ENCODE measurements at regions not wholly inside any gene's neighbourhood (a gene's known extent, or its start where the extent isn't known, plus 50 kb on each side); places are given as distances from the start of the nearest gene placed in this dataset.

DNA sequence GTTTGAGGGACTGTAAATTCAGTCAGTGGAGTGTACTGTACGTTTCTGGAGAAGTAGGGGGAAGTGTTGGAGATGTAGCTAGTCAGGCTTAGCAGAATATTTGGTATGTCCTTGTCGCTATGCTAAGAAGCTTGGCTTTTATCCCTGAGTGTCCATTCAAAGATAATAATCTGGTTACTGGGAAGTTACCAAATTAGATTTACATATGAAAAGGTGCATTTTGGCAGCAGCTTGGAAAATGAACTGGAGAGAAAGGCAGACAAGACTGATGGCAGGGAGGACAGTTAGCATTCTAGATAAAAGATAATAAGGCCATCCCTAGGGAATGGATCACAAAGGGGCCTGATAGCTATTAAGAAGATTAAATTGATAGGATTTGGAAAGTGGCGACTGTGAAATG is 58.7 kb downstream of the P2RY1 start:
- no peaks in the 10 kb centered on the region for H3K9me3 ChIP-seq
- H3K4me1 ChIP-seq (ENCODE audit: control insufficient read depth in 1 of 2, insufficient read depth in 2 of 2, low read depth in 1 of 2, low read length in 1 of 2): no peaks in the 10 kb centered on the region
- H3K4me3 ChIP-seq (ENCODE audit: low read depth in 2 of 2, low read length in 1 of 2): no peak overlapping the region
- H3K9ac ChIP-seq: no peak overlapping the region
- no peak overlapping the region for H3K27ac ChIP-seq (ENCODE audit: low read depth in 2 of 2, low read length in 1 of 2)
- TF ChIP-seq TCF12 (IDR thresholded peaks at IDR 0.05): no peak
- no peak for TF ChIP-seq RXRA (IDR thresholded peaks at IDR 0.05; ENCODE audit: borderline replicate concordance, low read depth)
- TF ChIP-seq, protein P1, sequence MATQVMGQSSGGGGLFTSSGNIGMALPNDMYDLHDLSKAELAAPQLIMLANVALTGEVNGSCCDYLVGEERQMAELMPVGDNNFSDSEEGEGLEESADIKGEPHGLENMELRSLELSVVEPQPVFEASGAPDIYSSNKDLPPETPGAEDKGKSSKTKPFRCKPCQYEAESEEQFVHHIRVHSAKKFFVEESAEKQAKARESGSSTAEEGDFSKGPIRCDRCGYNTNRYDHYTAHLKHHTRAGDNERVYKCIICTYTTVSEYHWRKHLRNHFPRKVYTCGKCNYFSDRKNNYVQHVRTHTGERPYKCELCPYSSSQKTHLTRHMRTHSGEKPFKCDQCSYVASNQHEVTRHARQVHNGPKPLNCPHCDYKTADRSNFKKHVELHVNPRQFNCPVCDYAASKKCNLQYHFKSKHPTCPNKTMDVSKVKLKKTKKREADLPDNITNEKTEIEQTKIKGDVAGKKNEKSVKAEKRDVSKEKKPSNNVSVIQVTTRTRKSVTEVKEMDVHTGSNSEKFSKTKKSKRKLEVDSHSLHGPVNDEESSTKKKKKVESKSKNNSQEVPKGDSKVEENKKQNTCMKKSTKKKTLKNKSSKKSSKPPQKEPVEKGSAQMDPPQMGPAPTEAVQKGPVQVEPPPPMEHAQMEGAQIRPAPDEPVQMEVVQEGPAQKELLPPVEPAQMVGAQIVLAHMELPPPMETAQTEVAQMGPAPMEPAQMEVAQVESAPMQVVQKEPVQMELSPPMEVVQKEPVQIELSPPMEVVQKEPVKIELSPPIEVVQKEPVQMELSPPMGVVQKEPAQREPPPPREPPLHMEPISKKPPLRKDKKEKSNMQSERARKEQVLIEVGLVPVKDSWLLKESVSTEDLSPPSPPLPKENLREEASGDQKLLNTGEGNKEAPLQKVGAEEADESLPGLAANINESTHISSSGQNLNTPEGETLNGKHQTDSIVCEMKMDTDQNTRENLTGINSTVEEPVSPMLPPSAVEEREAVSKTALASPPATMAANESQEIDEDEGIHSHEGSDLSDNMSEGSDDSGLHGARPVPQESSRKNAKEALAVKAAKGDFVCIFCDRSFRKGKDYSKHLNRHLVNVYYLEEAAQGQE (IDR thresholded peaks at IDR 0.05; ENCODE audit: low read depth, low read length): no peak
- TF ChIP-seq FOXM1 (IDR thresholded peaks at IDR 0.05; ENCODE audit: low read depth): no peak
- TF ChIP-seq, protein P2, sequence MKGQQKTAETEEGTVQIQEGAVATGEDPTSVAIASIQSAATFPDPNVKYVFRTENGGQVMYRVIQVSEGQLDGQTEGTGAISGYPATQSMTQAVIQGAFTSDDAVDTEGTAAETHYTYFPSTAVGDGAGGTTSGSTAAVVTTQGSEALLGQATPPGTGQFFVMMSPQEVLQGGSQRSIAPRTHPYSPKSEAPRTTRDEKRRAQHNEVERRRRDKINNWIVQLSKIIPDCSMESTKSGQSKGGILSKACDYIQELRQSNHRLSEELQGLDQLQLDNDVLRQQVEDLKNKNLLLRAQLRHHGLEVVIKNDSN (IDR thresholded peaks at IDR 0.05; ENCODE audit: borderline replicate concordance, low read depth): no peak
- no peaks in the 10 kb centered on the region for H4K20me1 ChIP-seq (ENCODE audit: insufficient read depth)
- no peaks in the 10 kb centered on the region for H3F3A ChIP-seq (replicated peaks; ENCODE audit: insufficient read depth)
- no peaks in the 10 kb centered on the region for H3K79me2 ChIP-seq (ENCODE audit: insufficient read depth)
- WGBS (ENCODE audit: low lambda C conversion rate): 1% methylated on average over 3 of the region's 3 CpGs
- POLR2A ChIA-PET: no interaction called here
- CTCF ChIA-PET: no interaction called here
- no peak overlapping the region for H2AFZ ChIP-seq (ENCODE audit: low read depth)
- H3K9me2 ChIP-seq: no peaks in the 10 kb centered on the region
- H3K4me2 ChIP-seq: no peak overlapping the region
- no peak for DNase-seq
- no peaks in the 10 kb centered on the region; the same call in 1 of the 2 replicates for H3K27me3 ChIP-seq (ENCODE audit: insufficient read depth)
- H3K36me3 ChIP-seq (replicated peaks in 1 of 2; ENCODE audit: control insufficient read depth in 1 of 2, insufficient read depth in 2 of 2, low read length in 1 of 2): no peaks in the 10 kb centered on the region

DNA sequence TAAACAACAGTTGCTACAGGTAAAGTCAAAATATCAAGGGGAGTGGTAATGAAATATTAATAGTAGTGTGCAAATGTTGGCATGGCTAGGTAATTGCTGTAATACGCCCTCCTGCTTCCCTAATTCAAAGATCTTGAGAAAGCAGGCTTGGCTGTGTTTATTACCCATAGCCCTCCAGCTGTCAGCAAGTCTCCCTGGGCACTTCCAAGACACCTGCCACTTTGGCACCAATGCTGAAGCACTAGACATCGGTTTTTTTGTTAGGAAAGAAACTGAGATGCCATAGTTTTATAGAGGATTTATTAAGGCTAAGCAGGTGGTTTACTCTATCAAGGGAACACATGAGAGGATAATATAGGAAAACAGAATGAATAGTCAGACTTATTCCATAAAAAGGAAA is 64.4 kb downstream of the P2RY1 start:
- Histone ChIP-seq H3K4me2 (no peak overlapping the region), H3K36me3 (replicated peaks in 1 of 2; ENCODE audit: control insufficient read depth in 1 of 2, insufficient read depth in 2 of 2, low read length in 1 of 2) (no peaks in the 10 kb centered on the region), H3K4me1 (ENCODE audit: control insufficient read depth in 1 of 2, insufficient read depth in 2 of 2, low read depth in 1 of 2, low read length in 1 of 2) (no peaks in the 10 kb centered on the region), H3K79me2 (ENCODE audit: insufficient read depth) (no peaks in the 10 kb centered on the region), H3K9ac (no peak overlapping the region), H3K9me3 (no peaks in the 10 kb centered on the region), H3K9me2 (no peaks in the 10 kb centered on the region), H2AFZ (ENCODE audit: low read depth) (no peak overlapping the region), H3F3A (replicated peaks; ENCODE audit: insufficient read depth) (no peaks in the 10 kb centered on the region), H3K27me3 (ENCODE audit: insufficient read depth) (no peaks in the 10 kb centered on the region), H3K4me3 (ENCODE audit: low read depth in 2 of 2, low read length in 1 of 2) (no peak overlapping the region), H3K27ac (ENCODE audit: low read depth in 2 of 2, low read length in 1 of 2) (no peak overlapping the region), H4K20me1 (ENCODE audit: insufficient read depth) (no peaks in the 10 kb centered on the region)
- no peak for DNase-seq
- ChIA-PET CTCF (no interaction called here), POLR2A (no interaction called here)
- no peak for TF ChIP-seq TAF1 (IDR thresholded peaks at IDR 0.05; ENCODE audit: borderline replicate concordance, low read depth, low read length)
- no peak for TF ChIP-seq RFX5 (IDR thresholded peaks at IDR 0.05; ENCODE audit: low read length)
- no peak for TF ChIP-seq EP300 (IDR thresholded peaks at IDR 0.05; ENCODE audit: borderline replicate concordance in 1 of 2, low read depth in 1 of 2, low read length in 1 of 2)
- no peak for TF ChIP-seq FOXJ3 (CRISPR knock-in tag; IDR thresholded peaks at IDR 0.05)
- TF ChIP-seq YY1 (IDR thresholded peaks at IDR 0.05; ENCODE audit: low read depth): no peak
- TF ChIP-seq, protein P3, sequence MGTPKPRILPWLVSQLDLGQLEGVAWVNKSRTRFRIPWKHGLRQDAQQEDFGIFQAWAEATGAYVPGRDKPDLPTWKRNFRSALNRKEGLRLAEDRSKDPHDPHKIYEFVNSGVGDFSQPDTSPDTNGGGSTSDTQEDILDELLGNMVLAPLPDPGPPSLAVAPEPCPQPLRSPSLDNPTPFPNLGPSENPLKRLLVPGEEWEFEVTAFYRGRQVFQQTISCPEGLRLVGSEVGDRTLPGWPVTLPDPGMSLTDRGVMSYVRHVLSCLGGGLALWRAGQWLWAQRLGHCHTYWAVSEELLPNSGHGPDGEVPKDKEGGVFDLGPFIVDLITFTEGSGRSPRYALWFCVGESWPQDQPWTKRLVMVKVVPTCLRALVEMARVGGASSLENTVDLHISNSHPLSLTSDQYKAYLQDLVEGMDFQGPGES (IDR thresholded peaks at IDR 0.05; ENCODE audit: low read depth, low read length): no peak
- TF ChIP-seq, protein P4, sequence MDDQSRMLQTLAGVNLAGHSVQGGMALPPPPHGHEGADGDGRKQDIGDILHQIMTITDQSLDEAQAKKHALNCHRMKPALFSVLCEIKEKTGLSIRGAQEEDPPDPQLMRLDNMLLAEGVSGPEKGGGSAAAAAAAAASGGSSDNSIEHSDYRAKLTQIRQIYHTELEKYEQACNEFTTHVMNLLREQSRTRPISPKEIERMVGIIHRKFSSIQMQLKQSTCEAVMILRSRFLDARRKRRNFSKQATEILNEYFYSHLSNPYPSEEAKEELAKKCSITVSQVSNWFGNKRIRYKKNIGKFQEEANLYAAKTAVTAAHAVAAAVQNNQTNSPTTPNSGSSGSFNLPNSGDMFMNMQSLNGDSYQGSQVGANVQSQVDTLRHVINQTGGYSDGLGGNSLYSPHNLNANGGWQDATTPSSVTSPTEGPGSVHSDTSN (IDR thresholded peaks at IDR 0.05): no peak
- TF ChIP-seq, protein P5, sequence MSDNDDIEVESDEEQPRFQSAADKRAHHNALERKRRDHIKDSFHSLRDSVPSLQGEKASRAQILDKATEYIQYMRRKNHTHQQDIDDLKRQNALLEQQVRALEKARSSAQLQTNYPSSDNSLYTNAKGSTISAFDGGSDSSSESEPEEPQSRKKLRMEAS (IDR thresholded peaks at IDR 0.05; ENCODE audit: low read depth): no peak
- TF ChIP-seq NFIC (IDR thresholded peaks at IDR 0.05; ENCODE audit: borderline replicate concordance): no peak
- no peak for TF ChIP-seq EZH2phosphoT487 (IDR thresholded peaks at IDR 0.05; ENCODE audit: borderline replicate concordance, low read depth)
- TF ChIP-seq FOXM1 (IDR thresholded peaks at IDR 0.05; ENCODE audit: low read depth): no peak
- no peak for TF ChIP-seq JUND (IDR thresholded peaks at IDR 0.05)
- TF ChIP-seq, protein P6, sequence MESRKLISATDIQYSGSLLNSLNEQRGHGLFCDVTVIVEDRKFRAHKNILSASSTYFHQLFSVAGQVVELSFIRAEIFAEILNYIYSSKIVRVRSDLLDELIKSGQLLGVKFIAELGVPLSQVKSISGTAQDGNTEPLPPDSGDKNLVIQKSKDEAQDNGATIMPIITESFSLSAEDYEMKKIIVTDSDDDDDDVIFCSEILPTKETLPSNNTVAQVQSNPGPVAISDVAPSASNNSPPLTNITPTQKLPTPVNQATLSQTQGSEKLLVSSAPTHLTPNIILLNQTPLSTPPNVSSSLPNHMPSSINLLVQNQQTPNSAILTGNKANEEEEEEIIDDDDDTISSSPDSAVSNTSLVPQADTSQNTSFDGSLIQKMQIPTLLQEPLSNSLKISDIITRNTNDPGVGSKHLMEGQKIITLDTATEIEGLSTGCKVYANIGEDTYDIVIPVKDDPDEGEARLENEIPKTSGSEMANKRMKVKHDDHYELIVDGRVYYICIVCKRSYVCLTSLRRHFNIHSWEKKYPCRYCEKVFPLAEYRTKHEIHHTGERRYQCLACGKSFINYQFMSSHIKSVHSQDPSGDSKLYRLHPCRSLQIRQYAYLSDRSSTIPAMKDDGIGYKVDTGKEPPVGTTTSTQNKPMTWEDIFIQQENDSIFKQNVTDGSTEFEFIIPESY (IDR thresholded peaks at IDR 0.05; ENCODE audit: borderline replicate concordance, low read depth): no peak
- WGBS (ENCODE audit: low lambda C conversion rate): 5% methylated on average over 2 of the region's 2 CpGs

Measured in SK-N-SH (cell line).